ENCODE measurements at regions not wholly inside any gene's neighbourhood (a gene's known extent, or its start where the extent isn't known, plus 50 kb on each side); places are given as distances from the start of the nearest gene placed in this dataset.
"Not testable (repeated sequence)": the region's sequence is repeated elsewhere in the genome, so short reads cannot be mapped to it uniquely, and the experiment has no call there.

DNA sequence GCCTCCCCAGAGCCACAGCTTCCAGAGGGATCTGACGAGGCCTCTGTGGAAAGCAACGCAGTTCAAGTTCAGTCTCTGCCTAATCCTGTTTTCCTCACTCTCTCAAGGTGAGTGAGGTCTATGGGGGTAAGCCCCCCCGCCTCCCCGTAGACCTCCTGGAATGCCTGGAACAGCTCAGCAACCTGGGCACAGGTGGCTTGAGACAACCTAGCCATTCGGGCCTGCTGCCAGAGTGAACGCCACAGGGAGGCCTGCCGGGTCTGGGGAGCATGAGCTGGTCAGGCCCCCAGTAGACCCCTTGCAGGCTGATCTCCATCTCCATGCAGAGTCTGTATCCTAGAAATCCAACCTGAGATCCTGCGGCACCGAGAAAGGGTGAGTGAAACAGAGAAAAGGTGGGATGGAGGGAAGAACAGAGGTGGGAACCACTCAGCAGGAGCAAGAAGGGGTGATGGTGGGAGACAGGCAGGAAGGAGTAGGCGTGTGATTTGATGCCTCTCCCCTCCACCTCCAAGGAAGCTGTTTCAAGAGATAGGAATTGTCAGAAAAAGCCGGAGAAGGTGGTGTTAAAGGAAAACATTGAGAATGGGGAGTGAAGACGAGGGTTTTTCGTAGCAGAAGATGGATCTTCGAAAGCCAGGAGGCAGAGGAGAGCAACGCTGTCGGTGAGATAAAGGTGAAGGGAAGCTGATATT, 123.1 kb upstream of the PRMT8 start:
- DNase-seq (ENCODE audit: low spot score) = no peak

DNA sequence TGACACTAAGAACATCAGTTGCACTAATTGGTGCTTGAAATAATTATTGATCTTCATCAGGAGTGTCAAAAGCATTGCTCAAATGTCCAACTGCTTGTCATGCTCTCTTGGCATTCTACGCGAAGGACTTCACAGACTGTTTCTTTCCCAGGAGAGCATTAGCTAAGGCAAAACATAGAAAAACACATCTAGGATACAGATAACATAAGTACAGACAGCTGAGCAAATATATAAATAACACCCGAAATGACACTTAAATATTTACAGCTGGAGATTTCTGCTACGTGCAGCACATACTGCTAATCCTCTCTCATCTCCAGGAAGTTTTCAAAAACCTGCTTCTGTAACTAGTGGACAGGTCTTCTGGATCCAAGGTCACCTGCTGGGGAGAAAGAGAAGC, 120.0 kb upstream of the PRMT8 start:
- no peak for DNase-seq (ENCODE audit: low spot score)

DNA sequence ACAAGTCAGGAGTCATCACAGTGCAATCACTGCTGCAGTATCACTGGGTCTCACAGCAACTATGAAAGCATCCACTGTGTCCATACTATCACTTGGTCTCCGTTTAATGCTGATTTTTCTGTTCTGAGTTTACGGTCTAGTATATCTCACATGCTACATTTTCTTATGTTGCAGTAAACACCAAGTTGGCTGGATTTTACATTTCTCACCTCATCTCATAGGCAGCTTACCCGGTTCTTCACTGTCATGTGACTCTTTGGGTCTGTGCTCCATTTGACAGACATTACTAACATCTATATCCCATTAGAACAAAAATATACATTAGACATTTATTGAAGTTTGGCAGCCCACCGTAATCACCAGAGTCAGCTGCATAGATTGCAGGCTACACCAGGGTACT, 115.7 kb upstream of the PRMT8 start:
- no peak for DNase-seq (ENCODE audit: low spot score)

DNA sequence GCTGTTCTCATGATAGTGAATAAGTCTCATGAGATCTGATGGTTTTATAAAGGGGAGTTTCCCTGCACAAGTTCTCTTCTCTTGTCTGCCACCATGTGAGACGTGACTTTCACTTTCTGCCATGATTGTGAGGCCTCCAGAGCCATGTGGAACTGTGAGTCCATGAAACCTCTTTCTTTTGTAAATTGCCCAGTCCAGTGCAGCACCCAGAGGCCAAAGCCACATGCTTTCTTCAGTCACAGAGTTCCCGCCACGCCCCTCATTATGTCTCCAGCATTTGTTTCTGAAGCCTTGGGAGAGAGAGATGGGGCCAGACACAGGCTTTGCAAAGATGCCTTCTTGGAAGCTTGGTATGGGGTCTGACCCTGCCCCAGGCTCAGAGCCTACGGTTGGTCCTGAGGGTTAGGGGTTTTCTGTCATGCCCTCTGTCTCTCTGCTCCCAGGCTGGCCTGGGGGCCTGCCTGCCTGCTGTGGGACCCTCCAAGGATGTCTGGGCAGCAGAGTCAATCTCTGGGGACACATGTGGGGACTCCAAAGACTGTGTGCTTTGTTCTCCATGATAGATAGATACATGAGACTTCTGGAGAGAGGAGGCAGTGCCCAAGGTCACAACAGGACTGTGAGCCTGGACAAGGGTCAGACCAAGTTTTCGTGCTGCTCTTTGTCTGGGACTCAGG, 114.1 kb upstream of the PRMT8 start:
- no peak for DNase-seq (ENCODE audit: low spot score)

DNA sequence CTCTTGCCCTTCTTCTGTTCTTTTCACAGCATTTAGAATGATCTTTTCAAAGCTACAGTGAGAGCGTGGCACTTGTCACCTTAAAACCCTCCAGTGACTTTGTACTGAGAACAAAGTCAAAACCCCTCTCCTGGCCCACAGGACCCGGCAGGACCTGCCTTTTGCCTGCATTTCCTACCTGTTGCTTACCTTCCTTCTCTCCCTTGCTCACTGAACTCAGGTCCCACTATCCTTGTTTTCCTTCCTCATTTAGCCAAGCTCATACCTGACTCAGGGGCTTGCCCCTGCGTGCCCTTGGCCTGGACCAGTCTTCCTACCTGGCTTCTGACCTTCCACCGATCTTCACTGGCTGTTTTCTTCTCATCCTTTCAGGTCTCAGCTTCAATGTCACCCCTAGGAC, 112.3 kb upstream of the PRMT8 start:
- no peak for DNase-seq (ENCODE audit: low spot score)

DNA sequence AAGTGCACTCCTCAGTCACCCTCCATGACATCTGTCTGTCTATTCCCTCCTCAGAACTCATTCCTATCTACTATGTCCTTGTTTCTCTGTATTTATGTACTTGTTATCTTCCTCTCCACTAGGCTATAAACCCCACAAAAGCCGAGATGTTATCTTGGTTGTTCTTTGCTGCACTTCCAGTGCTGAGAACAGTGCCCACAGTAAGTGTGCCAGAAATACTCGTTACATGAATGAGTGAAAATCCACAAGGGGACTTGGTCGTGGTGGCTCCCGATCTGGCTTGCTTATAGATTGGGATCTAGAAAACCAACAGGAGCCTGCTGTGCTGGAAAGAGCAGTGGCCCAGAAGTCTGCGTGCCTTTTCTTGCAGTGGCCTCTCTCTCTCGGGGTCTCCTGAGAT, 111.9 kb upstream of the PRMT8 start:
- no peak for DNase-seq (ENCODE audit: low spot score)

DNA sequence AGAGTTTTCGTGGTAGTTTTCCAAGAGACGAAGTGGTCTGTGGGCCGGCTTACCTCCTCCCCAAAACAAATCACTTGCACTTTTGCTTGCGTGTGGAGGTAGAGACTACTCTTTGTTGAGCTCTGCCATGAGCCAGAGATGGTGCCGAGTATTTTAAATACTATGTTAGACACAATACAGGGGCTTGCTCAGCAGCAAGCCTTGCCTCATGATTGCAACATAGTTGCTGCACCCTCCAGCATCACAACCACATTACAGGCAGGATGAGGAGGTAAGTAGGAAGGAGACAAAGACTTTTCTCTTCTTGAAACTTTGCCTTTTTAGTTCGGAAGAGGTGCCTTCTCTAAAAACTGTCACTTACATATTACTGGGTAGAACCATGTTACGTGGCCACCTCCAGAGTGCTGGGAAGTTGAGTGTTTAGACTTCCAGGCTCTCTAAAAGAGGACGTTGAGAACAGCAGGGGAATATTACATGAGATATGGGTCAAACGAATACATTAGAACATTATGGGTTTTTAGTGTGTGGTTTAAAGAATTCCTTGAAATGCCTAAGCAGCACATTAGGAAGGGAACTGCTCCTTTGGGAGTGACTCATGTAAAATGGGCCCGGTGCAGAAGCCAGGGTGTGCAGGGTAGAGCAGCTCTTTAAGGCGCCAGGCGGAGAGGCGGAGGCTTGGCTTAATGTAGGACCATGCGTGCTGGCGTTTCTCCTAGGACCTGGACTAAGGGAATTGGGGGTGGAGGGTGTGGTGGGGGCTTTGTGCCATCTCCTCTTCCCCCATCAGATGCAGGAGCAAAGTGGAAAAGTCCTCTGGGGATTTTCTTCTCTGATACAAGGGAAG, 110.6 kb upstream of the PRMT8 start:
- DNase-seq (ENCODE audit: low spot score) = no peak

DNA sequence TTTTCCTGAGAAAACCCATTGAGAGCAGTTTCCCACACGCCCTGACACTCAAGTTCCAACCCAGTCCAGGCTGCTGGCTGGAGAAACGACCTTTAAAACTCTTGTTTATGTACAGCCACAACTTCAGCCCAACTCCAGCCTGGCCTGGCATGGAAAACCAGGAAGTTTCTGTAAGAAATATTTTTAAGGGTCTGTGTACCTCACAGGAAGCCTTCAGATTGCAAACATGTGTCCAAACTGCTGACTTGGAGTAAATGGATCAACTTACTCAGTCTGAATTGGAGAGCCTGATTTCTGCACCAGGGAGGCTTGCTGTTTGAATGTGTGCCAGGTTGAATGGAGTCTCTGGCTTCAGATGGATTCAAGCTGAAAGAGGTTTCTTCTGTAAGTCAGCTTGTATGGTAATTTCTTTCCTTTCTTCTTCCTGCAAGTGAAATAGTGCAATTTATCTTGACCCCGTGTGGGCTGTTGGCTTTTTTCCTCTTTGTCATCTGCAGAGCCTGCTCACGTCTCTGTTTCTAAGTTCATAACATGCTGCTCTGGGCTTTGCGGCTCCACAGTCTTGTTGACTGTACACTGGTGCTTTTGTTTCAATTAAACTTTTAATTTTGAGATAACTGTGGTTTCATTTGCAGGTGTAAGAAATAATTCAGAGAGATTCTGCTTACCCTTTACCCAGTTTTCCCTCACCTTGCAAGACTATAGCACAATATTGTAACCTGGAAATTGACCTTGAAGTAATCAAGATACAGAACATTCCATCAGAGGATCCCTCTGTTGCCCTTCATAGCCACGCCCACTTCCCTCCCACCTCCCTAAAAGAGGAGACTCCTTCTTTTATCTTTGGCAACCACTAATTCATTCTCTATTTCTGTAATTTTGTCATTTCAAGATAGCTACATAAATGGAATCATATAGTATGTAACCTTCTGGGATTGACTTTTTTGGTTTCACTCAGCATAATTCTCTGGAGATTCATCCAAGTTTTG, 109.7 kb upstream of the PRMT8 start:
- no peak for DNase-seq (ENCODE audit: low spot score)

DNA sequence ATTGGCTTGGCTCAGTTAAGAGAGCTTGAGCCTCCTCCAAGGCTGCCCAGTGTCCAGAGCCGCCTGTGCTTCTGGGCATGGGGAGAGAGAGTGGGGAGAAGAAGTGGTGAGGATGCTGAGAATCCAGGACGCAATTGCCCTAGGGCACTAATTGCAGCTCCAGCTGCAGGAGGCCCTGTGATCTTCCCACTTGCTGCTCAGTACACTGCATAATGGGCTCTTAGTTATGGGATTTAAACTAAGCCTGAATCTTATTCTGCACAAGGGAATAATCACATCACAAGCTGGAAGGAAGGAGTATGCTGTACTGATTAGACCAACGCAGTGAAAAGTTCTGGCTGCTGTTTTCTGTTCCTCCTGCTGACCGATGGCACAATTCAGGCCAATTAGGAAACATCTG, 101.0 kb upstream of the PRMT8 start:
- DNase-seq (ENCODE audit: low spot score) = no peak

DNA sequence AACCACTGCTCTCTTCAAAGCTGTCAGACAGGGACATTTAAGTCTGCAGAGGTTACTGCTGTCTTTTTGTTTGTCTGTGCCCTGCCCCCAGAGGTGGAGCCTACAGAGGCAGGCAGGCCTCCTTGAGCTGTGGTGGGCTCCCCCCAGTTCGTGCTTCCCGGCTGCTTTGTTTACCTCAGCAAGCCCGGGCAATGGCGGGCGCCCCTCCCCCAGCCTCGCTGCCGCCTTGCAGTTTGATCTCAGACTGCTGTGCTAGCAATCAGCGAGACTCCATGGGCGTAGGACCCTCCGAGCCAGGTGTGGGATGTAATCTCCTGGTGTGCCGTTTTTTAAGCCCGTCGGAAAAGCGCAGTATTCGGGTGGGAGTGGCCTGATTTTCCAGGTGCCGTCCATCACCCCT, 93.4 kb upstream of the PRMT8 start:
- DNase-seq (ENCODE audit: low spot score) = not testable (repeated sequence)

DNA sequence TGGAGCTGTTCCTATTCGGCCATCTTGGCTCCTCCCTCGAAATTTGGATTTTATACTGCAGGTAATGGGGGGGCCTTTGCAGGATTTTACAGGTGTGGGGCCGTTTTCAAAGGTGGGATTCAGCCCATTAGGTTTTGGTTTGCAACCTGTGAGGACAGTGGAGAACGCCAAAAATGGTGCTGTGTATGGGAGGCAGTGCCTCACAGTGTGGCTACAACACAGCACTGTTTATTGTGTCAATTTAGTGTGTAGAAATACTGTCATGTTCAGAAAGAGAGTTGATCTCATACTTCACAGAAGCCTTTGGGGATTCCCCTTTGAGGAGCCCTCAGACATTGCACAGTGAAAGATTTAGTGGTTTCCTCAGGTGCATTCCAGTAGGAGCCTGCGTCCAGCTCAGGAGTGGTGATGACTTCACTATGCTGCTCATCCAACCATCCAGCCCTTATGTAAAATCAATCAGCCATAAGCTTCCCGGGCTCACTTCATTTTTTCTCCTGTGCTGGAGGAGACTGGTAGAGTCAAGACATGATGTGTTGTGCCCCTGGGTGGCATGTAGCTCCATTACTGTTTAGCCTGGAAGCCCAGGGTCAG, 92.7 kb upstream of the PRMT8 start:
- no peak for DNase-seq (ENCODE audit: low spot score)

DNA sequence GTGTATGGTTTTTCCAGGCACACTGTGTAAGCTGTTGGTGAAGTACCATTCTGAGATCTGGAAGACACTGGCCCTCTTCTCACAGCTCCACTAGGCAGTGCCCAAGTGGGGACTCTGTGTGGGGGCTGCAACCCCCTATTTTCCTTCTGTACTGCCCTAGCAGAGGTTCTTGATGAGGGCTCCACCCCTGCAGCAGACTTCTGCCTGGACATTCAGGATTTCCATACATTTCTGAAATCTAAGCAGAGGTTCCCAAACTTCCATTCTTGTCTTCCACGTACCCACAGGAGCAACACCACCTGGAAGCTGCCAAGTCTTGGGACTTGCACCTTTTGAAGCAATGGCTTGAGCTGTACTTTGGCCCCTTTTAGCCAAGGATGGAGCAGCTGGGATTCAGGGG, 85.2 kb upstream of the PRMT8 start:
- DNase-seq (ENCODE audit: low spot score) = no peak

DNA sequence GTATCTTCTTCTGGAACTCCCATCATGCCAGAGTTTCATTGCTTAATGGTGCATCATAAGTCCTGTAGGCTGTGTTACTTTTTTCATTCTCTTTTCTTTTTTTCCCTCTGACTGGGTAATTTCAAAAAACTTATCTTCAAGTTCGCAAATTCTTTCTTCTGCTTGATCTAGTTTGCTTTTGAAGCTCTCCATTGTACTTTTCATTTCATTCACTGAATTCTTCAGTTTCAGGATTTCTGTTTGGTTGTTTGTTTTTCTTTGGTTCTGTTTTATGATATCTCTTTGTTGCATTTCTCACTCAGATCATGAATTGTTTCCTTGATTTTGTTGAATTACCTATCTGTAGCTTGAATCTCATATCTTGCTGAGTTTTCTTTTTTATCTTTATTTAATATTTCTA, 83.3 kb upstream of the PRMT8 start:
- no peak for DNase-seq (ENCODE audit: low spot score)

DNA sequence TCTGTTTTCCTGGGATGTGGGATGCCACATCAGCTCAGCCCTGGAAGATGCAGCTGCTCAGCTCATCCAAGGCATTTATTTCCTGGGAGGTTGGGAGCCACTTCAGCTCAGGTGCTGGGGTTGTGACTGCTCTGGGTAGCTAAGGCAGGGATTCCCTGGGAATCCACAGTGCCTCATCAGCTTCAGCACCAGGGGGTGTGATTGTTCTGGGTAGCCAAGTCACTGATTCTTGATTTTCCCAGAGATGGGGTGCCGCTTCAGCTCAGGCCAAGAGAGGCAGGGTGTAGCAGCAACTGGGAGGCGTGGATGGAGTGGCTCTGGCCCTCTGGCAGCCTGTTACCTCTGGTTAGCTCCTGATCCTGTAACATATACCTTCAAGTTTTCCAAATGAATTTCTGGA, 81.3 kb upstream of the PRMT8 start:
- DNase-seq (ENCODE audit: low spot score) = no peak

DNA sequence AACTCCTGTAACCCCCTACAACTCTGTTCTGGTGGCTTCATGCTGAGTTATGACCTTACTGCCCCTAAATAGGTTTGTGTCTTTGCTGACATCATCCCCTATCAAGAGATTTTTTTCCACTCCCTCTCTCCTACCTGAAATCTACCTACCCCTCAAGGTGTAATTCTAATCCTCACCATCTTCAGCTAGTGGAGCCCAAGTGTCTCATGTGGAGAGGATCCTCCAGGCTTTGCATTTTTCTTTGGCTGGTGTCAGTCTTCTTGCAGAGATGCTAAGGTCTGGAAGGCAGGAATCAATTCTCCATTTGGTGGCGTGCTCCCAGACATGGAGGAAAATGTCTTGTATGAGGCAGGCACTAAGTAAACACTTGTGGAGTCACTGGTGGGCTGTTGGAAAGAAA, 74.8 kb upstream of the PRMT8 start:
- DNase-seq (ENCODE audit: low spot score) = no peak

DNA sequence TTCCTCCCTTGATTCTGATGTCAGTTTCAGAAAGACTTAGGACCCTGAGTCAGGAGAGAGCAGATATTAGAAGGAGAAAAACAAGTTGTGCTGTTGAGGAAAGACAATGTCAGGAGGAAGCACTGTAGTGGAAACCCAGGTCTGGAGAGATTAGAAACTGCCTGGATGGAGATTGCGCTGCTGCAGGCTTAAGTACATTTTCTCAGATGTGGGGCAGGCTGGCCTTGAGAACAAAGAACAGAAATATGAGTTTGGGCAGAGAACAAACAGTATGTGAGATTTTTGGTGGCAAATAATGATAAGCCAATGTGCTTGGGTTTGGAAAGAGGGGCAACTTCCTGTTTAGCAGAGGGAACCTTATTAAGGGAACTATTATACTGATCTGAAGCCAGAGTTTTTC, 74.3 kb upstream of the PRMT8 start:
- DNase-seq (ENCODE audit: low spot score) = no peak

DNA sequence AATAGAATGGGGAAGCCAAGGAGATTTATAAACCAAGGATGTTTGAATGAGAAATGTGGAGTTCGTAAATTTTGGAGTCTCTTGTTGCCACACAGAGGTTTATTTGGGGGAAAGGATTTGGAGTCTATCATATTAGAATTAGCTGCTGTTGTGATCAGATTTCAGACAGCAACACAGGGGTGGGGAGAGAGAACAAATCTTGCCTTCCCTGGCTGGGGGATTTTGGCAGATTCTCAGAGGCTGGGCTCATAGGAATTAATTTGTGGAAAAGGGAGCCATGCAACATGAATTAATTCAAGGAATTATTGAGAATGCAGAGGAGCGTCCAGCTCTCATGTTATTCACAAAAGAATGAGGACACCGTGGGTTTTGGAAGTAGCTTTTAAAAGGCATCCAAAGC, 73.9 kb upstream of the PRMT8 start:
- no peak for DNase-seq (ENCODE audit: low spot score)

DNA sequence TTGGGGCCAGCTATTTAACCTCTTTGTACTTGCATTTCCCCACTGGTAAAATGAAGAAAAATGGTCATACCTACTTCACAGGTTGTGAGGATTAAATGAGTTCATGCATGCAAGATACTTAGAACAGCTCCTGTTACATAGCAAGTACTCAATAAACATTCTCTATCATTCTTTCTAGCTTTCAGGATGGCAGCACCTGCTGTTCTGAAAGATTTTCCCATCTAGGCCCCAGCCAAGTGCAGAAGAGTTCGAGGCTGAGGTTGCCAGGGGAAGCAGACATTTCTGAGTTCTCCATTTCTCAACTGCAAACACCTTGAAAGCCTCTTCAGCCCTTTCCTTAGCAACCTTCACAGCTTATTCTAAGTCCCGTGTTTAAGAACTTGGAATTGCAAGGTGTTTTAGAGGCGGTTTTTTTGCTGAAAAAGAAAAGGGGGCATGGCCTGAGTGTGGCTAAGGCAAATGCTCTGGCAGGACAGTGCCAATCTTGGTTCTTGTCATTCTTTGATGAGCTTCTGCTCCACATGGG, 73.0 kb upstream of the PRMT8 start:
- DNase-seq (ENCODE audit: low spot score) = no peak

DNA sequence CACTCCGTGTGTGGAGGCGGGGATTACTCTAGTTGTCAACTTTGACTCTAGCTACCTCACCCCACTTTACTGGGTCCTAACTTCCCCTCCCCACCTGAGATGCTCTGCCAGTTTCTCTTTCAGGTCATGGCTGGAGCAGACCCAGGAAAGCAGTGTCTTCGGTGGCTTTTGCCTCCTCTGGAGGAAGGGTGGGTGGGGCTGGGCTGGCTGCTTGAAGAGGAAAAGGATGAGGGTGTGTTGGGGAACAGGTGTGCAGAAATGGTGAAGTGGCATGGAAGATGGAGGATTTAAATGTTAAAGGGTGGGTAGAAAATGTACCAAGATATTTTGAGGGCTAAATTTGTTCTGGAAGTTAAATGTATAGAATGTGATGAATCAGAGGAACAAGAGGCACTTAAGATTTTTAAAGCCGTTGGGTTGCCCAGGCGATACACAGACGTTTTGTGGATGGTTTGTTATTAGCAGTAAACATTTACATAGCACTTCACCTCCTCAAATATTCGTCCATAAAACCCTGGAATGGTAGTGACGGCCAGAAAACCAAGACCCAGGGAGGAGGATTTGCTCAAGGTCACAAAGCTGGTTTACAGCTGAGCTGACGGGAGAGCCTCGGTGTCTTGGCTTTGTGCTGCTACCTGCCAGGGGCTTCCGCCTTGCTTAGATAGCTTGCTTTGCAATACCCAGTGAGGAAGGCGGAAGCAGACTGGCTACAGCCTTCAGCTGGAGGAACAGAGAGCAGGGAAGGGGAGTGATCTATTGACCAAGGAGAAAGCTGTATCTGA, 72.2 kb upstream of the PRMT8 start:
- no peak for DNase-seq (ENCODE audit: low spot score)

DNA sequence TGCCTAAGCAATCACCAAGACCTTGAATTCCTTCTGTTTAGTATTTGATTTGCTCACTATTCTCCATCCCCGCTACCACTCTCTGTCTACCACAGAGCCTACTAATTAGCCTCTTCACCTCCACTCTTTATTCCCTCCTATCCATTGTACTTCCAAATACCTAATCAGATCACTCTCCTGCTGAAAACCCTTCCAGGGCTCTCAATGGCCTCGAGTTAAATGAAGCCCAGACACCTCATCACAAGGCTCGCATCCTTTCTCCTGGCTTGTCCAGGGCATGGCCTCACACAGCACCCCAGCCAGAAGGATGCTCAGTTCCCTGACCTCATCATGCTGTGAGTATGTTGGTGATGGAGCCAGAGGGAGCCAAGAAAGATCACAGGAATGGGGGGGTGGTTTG, 71.4 kb upstream of the PRMT8 start:
- no peak for DNase-seq (ENCODE audit: low spot score)

DNA sequence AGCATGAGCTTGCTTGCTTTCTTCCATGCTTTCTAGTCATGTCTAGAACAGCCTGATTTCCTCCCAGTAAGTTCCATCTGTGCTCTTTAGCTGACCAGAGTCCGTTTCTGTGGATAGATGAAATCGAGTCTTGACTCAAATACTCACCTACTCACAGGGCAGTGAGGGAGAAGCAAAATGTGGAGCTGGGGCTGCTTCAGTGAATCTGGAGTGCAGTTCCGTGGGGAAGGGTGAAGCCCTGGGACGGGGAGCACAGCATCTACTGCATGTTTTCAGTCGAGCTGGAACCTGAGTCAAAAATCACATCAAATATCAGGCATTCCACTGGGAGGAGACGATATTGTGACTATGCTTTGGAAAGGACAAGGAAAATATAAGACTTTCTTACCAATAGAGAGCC, 70.3 kb upstream of the PRMT8 start:
- no peak for DNase-seq (ENCODE audit: low spot score)
